H1 (cell line): ENCODE measurements at regions not wholly inside any gene's neighbourhood (a gene's known extent, or its start where the extent isn't known, plus 50 kb on each side); places are given as distances from the start of the nearest gene placed in this dataset.

Source experiments
- ASH2L ChIP-seq: fragments of 200-600, 300-600 bp; sonication (generic); IDR thresholded peaks from one replicate; pipeline ENCODE4 v1.7.1; 2017; ENCODE audit warnings: low read length
- CTCF ChIP-seq, 3 experiments: IDR thresholded peaks; 1 replicate in 2 of 3; 2 replicates in 1 of 3; pipeline versions ENCODE4 v1.5.1 to v1.6.1; 2011; ENCODE audit warnings: low read length in 3 of 3, mild to moderate bottlenecking in 3 of 3, inconsistent platforms in 2 of 3, low read depth in 1 of 3, moderate library complexity in 1 of 3; ENCODE audit not compliant: insufficient read depth in 1 of 3; ENCODE audit errors: control extremely low read depth in 1 of 3
- POLR2A ChIP-seq, 2 experiments: IDR thresholded peaks; 1 replicate in 1 of 2; 2 replicates in 1 of 2; pipeline ENCODE4 v1.6.1; 2011; ENCODE audit warnings: low read depth in 2 of 2, low read length in 2 of 2, mild to moderate bottlenecking in 2 of 2; ENCODE audit errors: control extremely low read depth in 1 of 2
- RBBP5 ChIP-seq: IDR thresholded peaks from 2 replicates; pipeline ENCODE4 v1.7.1; 2012; ENCODE audit warnings: low read depth, mild to moderate bottlenecking, inconsistent platforms, low read length, moderate library complexity, borderline replicate concordance
- SP1 ChIP-seq: IDR thresholded peaks from 2 replicates; pipeline ENCODE4 v1.6.1; 2011; ENCODE audit warnings: low read depth, low read length
- TBP ChIP-seq: IDR thresholded peaks from 2 replicates; pipeline ENCODE4 v1.6.1; 2011; ENCODE audit warnings: low read depth, low read length, improper control_type of control experiment
- TEAD4 ChIP-seq: IDR thresholded peaks from 2 replicates; pipeline ENCODE4 v1.6.1; 2012; ENCODE audit warnings: low read depth, low read length, inconsistent platforms, mixed read lengths
- USF2 ChIP-seq: IDR thresholded peaks from 2 replicates; pipeline ENCODE4 v1.6.1; 2011; ENCODE audit warnings: low read length, improper control_type of control experiment
- TF ChIP-seq, protein P1 (sequence below): IDR thresholded peaks from 2 replicates; pipeline ENCODE4 v1.6.1; 2012; ENCODE audit warnings: inconsistent platforms

DNA sequence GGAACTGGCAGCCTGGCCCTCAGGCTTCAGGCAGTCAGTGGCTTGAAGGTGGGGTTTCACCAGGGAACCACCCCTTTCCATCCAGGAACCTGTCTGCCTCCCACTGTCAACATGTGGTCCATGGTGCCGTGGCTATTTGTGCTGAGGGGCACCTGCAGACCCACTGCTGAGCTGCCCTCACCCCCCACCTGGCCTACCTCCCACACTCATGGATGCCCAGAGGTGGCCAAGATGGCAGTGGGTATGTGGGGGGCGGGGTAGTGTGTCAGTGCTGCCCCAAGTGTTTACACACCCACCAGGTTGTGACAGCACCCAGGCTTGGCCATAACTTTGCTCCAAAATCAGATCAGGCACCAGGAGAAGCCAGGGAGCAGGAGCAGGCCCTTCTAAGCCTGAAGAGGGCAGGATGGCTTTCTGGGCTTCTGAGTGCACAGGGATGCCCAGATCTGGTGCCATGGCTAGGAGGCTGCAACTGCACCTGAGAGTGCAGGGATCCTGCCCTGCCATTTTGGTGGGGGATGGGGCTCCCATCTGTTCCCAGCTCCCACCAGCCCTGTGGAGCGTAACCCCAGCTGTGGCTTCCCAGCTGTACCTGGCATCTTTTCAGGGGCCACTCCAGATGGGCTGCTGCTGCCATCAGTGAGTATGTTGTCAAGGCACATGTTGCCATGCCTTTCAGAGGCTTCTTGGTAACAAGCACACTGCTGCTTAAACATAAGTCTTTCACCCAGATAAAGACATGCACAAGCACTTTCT lies 263.9 kb downstream of the LRIG3 start:
- TF ChIP-seq CTCF (IDR thresholded peaks at IDR 0.05; ENCODE audit: control extremely low read depth in 1 of 3, insufficient read depth in 1 of 3, low read depth in 1 of 3, low read length in 3 of 3) (no peak), RBBP5 (no peak), TEAD4 (no peak), ASH2L (no peak), TBP (no peak), POLR2A (IDR thresholded peaks at IDR 0.05; ENCODE audit: control extremely low read depth in 1 of 2, low read depth in 2 of 2, low read length in 2 of 2) (no peak), USF2 (no peak), SP1 (no peak)
- TF ChIP-seq, protein P1, sequence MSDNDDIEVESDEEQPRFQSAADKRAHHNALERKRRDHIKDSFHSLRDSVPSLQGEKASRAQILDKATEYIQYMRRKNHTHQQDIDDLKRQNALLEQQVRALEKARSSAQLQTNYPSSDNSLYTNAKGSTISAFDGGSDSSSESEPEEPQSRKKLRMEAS = no peak
